SU-DHL-6 (cell line): ENCODE measurements at regions not wholly inside any gene's neighbourhood (a gene's known extent, or its start where the extent isn't known, plus 50 kb on each side); places are given as distances from the start of the nearest gene placed in this dataset.

Experiments
- H2AFZ ChIP-seq: fragments of 200-600 bp; sonication (generic); 2 replicates; pipeline ENCODE4 v1.6.1; 2014; ENCODE audit warnings: low read depth, mild to moderate bottlenecking, moderate library complexity, mixed read lengths, antibody characterized with exemption, low read length; ENCODE audit not compliant: severe bottlenecking
- H3F3A ChIP-seq: fragments of 200-600 bp; shearing (Covaris generic); 2 replicates; pipeline ENCODE4 v1.6.0; 2016; ENCODE audit warnings: antibody characterized with exemption, mild to moderate bottlenecking; ENCODE audit not compliant: insufficient read depth
- H3K27ac ChIP-seq: fragments of 200-600 bp; sonication (generic); 2 replicates; pipeline ENCODE4 v1.5.1; 2016; ENCODE audit warnings: low read depth, mild to moderate bottlenecking, low read length, moderate library complexity, mixed read lengths
- H3K27me3 ChIP-seq: fragments of 200-600 bp; sonication (generic), shearing (Covaris generic); 2 replicates; pipeline ENCODE4 v1.6.0; 2014; ENCODE audit warnings: mild to moderate bottlenecking, low read length
- H3K36me3 ChIP-seq: fragments of 200-600 bp; sonication (generic); 2 replicates; pipeline ENCODE4 v1.6.1; 2014; ENCODE audit warnings: mild to moderate bottlenecking, low read length, mixed read lengths
- H3K4me2 ChIP-seq: fragments of 300-600, 200-600 bp; shearing (Covaris generic), sonication (generic); 2 replicates; pipeline ENCODE4 v1.6.0; 2014; ENCODE audit warnings: low read length, low read depth, mild to moderate bottlenecking; ENCODE audit not compliant: poor library complexity, severe bottlenecking
- H3K4me3 ChIP-seq: fragments of 200-600 bp; sonication (generic); 2 replicates; pipeline ENCODE4 v1.5.1; 2014; ENCODE audit warnings: antibody characterized with exemption, low read length, mild to moderate bottlenecking, mixed read lengths; ENCODE audit not compliant: insufficient read depth, poor library complexity, severe bottlenecking
- H3K79me2 ChIP-seq: fragments of 200-600 bp; sonication (generic); 2 replicates; pipeline ENCODE4 v1.6.1; 2014; ENCODE audit warnings: mild to moderate bottlenecking, low read length, moderate library complexity; ENCODE audit not compliant: insufficient read depth
- H3K9ac ChIP-seq: fragments of 200-600 bp; sonication (generic); 2 replicates; pipeline ENCODE4 v1.7.0; 2014; ENCODE audit warnings: mild to moderate bottlenecking, low read length
- H3K9me2 ChIP-seq: fragments of 200-600 bp; sonication (generic); replicated peaks from 2 replicates; pipeline ENCODE4 v1.6.1; 2014; ENCODE audit warnings: low read length; ENCODE audit not compliant: insufficient read depth
- H3K9me3 ChIP-seq: fragments of 200-600 bp; sonication (generic); 2 replicates; pipeline ENCODE4 v1.6.1; 2014; ENCODE audit warnings: low read length, mixed read lengths; ENCODE audit not compliant: insufficient read depth
- H4K20me1 ChIP-seq: fragments of 200-600 bp; sonication (generic); 2 replicates; pipeline ENCODE4 v1.6.1; 2014; ENCODE audit warnings: low read depth, mild to moderate bottlenecking, antibody characterized with exemption, low read length, moderate library complexity, mixed read lengths
- EZH2phosphoT487 ChIP-seq: fragments of 200-600 bp; sonication (generic), shearing (Covaris generic); conservative IDR thresholded peaks from 2 replicates; pipeline ENCODE4 v1.6.1; 2018; ENCODE audit warnings: mild to moderate bottlenecking, antibody characterized with exemption, low read length, moderate library complexity, mixed read lengths
- TF ChIP-seq, protein P1 (sequence below): fragments of 200-600 bp; sonication (generic); IDR thresholded peaks from one replicate; pipeline ENCODE4 v1.5.1; 2017; ENCODE audit warnings: antibody characterized with exemption, mild to moderate bottlenecking, low read length, moderate library complexity; ENCODE audit not compliant: insufficient read depth, poor library complexity, severe bottlenecking

DNA sequence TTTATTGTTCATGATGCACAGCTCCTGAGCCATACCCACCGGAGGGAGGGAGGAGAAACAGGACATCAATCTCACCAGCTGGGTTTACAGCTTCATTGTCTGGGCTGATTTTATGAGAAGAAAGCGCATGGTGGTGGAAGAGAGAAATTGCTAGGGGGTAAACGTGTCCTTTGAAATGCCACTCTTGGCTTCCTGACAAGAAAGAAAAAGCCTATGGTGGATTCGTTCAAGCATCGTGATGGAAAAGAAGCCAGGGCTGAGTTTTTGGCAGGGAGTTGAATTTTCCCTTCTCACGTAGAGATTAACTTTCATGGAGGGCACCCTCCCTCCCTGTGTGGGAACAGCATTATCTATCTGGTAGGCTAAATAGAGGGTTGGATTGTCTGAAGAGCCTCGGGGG lies 502.0 kb downstream of the SLC4A3 start:
- Histone ChIP-seq H3K9me2 (no peaks in the 10 kb centered on the region), H3K27ac (no peak overlapping the region), H3K36me3 (no peaks in the 10 kb centered on the region), H3F3A (no peaks in the 10 kb centered on the region), H3K4me2 (no peak overlapping the region), H3K79me2 (no peaks in the 10 kb centered on the region), H3K9me3 (no peaks in the 10 kb centered on the region), H4K20me1 (no peaks in the 10 kb centered on the region), H3K4me3 (no peak overlapping the region), H3K9ac (no peak overlapping the region), H3K27me3 (no peaks in the 10 kb centered on the region), H2AFZ (no peak overlapping the region)
- TF ChIP-seq EZH2phosphoT487: no peak
- TF ChIP-seq, protein P1, sequence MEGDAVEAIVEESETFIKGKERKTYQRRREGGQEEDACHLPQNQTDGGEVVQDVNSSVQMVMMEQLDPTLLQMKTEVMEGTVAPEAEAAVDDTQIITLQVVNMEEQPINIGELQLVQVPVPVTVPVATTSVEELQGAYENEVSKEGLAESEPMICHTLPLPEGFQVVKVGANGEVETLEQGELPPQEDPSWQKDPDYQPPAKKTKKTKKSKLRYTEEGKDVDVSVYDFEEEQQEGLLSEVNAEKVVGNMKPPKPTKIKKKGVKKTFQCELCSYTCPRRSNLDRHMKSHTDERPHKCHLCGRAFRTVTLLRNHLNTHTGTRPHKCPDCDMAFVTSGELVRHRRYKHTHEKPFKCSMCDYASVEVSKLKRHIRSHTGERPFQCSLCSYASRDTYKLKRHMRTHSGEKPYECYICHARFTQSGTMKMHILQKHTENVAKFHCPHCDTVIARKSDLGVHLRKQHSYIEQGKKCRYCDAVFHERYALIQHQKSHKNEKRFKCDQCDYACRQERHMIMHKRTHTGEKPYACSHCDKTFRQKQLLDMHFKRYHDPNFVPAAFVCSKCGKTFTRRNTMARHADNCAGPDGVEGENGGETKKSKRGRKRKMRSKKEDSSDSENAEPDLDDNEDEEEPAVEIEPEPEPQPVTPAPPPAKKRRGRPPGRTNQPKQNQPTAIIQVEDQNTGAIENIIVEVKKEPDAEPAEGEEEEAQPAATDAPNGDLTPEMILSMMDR: no peak

DNA sequence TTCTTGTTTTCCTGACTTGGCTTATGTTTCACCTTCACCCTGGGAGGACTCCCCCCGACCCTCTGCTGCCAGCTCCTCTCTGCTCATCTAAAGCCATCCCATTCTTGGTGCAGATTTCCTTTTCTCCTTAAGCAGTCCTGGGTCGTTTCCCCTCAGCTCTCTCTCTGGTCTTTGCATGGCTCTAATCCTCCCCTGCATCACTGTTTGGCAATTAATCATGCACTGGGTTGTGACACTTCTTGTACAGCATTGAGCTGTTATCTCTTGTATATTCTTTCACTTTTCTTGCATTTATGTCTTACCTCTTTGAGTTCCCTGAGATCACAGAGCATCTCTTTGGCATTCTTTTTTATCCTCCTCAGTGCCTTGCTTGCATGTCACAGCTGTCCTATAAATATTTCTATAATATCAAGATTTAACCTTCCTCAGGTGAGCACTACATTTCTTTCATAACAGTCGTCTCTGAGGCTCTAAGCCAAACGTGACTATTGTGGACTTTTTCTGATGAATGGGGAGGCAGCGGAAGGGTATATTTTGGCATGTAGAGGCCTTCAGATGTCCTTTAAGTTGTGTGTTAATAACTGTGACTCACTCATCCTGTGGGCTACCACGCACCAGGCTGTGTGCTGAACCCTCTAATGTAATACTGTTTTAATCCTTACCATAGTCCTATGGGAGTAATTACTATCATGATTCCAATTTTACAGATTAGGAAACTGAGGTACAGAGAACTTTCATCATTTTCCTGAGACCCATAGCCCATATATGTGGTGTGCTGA lies 507.5 kb downstream of the SLC4A3 start:
- H3K27me3 ChIP-seq: no peaks in the 10 kb centered on the region
- H3K4me2 ChIP-seq: no peak overlapping the region
- TF ChIP-seq EZH2phosphoT487: no peak
- TF ChIP-seq, protein P1: no peak
- H2AFZ ChIP-seq: no peak overlapping the region
- H3K9me2 ChIP-seq: no peaks in the 10 kb centered on the region
- no peaks in the 10 kb centered on the region for H3K79me2 ChIP-seq
- H3F3A ChIP-seq: no peaks in the 10 kb centered on the region
- no peak overlapping the region for H3K9ac ChIP-seq
- H4K20me1 ChIP-seq: no peaks in the 10 kb centered on the region
- H3K4me3 ChIP-seq: no peak overlapping the region
- H3K9me3 ChIP-seq: no peaks in the 10 kb centered on the region
- no peak overlapping the region for H3K27ac ChIP-seq
- H3K36me3 ChIP-seq: no peaks in the 10 kb centered on the region

DNA sequence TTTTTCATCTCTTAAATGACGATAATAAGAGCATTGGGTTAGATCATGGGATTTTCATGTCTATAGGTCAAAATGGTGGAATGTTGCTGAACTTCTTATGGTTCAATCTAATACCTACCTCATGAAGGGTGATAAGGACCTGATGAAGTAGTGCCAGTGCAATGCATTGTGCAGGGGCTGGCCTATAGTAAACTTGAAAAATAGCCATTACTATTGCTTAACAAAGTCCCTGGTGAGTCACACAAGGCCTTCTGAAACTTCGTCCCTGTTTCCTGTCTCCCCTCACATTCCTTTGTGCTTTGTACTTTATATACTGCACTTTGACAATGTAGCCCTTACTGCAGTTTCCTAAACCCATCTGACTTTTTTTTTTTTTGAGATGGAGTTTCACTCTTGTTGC lies 515.9 kb downstream of the SLC4A3 start:
- Histone ChIP-seq H3K9me3 (no peaks in the 10 kb centered on the region), H3K79me2 (no peaks in the 10 kb centered on the region), H3K4me2 (no peak overlapping the region), H3K4me3 (no peak overlapping the region), H4K20me1 (no peaks in the 10 kb centered on the region), H2AFZ (no peak overlapping the region), H3K9ac (no peak overlapping the region), H3F3A (no peaks in the 10 kb centered on the region), H3K9me2 (no peaks in the 10 kb centered on the region), H3K27me3 (no peaks in the 10 kb centered on the region), H3K27ac (no peak overlapping the region), H3K36me3 (no peaks in the 10 kb centered on the region)
- TF ChIP-seq, protein P1: no peak
- no peak for TF ChIP-seq EZH2phosphoT487
